ENCODE measurements at regions not wholly inside any gene's neighbourhood (a gene's known extent, or its start where the extent isn't known, plus 50 kb on each side); places are given as distances from the start of the nearest gene placed in this dataset.
"Not testable (repeated sequence)": the region's sequence is repeated elsewhere in the genome, so short reads cannot be mapped to it uniquely, and the experiment has no call there.

DNA sequence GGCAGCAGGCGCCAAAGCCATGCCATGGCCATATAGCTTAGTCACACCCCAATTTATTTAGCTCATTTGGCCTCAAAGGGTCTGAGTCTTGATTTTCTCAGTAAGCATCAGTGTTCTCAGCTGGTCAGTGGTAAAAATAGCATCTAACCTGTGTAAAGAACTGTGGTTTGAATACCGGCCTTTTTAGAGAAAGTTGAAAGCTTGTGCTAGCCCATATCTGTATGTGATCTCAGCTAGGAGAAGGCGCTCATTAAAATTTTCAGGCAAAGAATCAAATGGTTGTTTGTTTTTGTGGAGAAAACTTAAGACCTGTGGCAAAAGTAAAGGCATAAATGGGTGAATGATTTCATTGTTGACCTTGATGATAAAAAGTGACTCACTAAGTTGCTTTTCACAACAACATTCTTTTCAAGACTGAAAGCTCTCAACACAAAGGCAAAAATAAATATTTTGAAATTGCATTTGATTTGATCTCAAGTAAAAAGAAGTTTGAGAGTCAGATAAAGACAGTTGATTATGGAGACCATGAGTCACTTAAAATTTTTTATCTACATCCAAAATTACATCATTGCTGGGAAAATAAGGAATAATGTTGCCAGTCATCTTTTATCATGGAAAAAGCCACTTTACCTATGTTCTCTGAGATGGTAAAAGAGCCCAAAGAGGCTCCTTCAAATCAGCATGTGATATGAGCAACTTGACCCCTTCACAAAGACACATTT, 128.5 kb upstream of the RGS6 start:
- no peak overlapping the region for H3K9ac ChIP-seq (ENCODE audit: low read depth, low read length)
- H3K4me3 ChIP-seq (ENCODE audit: low read depth, low read length): no peak overlapping the region
- H3K27me3 ChIP-seq (ENCODE audit: control insufficient read depth, insufficient read depth, low read length): no peaks in the 10 kb centered on the region
- H3K9me3 ChIP-seq (ENCODE audit: control insufficient read depth, insufficient read depth, low read length): no peaks in the 10 kb centered on the region
- peaks cover 2% of the 10 kb centered on the region for H3K4me1 ChIP-seq (ENCODE audit: control insufficient read depth, insufficient read depth, low read length)
- no peaks in the 10 kb centered on the region for H3K36me3 ChIP-seq (ENCODE audit: control insufficient read depth, insufficient read depth, low read length)

DNA sequence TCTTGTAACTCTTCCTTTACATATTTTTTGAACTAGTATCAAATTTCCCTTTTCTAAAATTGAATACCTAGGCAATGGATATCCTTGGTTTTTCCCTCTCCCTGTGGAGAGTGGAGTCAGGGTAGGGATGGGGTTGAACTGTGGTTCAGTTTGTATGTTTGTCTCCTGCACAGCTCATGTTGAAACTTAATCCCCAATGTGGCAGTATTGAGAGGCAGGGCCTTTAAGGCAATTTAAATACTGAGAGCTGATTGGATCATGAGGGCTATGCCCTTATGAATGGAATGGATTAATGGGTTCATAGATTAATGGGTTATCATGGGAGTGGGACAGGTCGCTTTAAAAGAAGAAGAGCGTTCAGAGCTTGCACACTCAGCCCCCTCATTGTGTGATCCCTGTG, 127.2 kb upstream of the RGS6 start:
- Histone ChIP-seq H3K27me3 (ENCODE audit: control insufficient read depth, insufficient read depth, low read length) (no peaks in the 10 kb centered on the region), H3K9ac (ENCODE audit: low read depth, low read length) (no peak overlapping the region), H3K36me3 (ENCODE audit: control insufficient read depth, insufficient read depth, low read length) (no peaks in the 10 kb centered on the region), H3K4me1 (ENCODE audit: control insufficient read depth, insufficient read depth, low read length) (peaks cover 2% of the 10 kb centered on the region), H3K4me3 (ENCODE audit: low read depth, low read length) (no peak overlapping the region), H3K9me3 (ENCODE audit: control insufficient read depth, insufficient read depth, low read length) (no peaks in the 10 kb centered on the region)

DNA sequence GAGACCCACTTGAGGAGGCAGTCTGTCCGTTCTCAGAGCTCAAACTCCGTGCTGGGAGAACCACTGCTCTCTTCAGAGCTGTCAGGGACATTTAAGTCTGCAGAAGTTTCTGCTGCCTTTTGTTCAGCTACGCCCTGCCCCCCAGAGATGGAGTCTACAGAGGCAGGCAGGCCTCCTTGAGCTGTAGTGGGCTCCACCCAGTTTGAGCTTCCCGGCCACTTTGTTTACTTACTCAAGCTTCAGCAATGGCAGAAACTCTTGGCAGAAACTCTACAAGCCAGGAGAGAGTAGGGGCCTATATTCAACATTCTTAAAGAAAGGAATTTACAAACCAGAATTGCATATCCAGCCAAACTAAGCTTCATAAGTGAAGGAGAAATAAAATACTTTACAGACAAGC, 125.2 kb upstream of the RGS6 start:
- H3K27me3 ChIP-seq (ENCODE audit: control insufficient read depth, insufficient read depth, low read length); H3K36me3 ChIP-seq (ENCODE audit: control insufficient read depth, insufficient read depth, low read length); H3K4me1 ChIP-seq (ENCODE audit: control insufficient read depth, insufficient read depth, low read length); H3K4me3 ChIP-seq (ENCODE audit: low read depth, low read length); H3K9me3 ChIP-seq (ENCODE audit: control insufficient read depth, insufficient read depth, low read length); H3K9ac ChIP-seq (ENCODE audit: low read depth, low read length): not testable (repeated sequence)

DNA sequence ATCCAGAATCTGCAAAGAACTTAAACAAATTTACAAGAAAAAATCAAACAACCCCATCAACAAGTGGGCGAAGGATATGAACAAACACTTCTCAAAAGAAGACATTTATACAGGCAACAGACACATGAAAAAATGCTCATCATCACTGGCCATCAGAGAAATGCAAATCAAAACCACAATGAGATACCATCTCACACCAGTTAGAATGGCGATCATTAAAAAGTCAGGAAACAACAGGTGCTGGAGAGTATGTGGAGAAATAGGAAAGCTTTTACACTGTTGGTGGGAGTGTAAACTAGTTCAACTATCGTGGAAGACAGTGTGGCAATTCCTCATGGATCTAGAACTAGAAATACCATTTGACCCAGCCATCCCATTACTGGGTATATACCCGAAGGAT, 121.4 kb upstream of the RGS6 start:
- not testable (repeated sequence) for H3K36me3 ChIP-seq (ENCODE audit: control insufficient read depth, insufficient read depth, low read length)

DNA sequence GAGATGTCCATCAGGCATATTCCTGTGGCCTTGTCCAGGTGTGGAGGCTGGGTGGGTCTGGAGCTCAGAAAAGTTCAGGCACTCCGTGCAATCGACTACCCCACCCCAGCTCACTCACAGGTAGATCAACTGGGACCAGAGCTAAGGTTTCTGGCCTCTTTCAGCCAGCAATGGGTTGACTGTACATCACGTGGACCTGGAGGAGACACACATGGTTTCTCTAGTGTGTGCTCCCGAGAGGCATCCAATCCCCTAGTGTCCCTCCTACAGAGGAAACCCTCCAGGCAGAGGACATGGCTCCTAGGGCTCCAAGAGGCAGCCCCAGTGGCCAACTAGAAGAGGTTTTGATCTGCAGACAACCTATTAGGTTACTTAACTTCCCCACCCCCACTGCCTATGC, 119.5 kb upstream of the RGS6 start:
- H3K9ac ChIP-seq (ENCODE audit: low read depth, low read length): no peak overlapping the region
- no peaks in the 10 kb centered on the region for H3K4me1 ChIP-seq (ENCODE audit: control insufficient read depth, insufficient read depth, low read length)
- no peaks in the 10 kb centered on the region for H3K36me3 ChIP-seq (ENCODE audit: control insufficient read depth, insufficient read depth, low read length)
- H3K9me3 ChIP-seq (ENCODE audit: control insufficient read depth, insufficient read depth, low read length): no peaks in the 10 kb centered on the region
- H3K4me3 ChIP-seq (ENCODE audit: low read depth, low read length): no peak overlapping the region
- H3K27me3 ChIP-seq (ENCODE audit: control insufficient read depth, insufficient read depth, low read length): no peaks in the 10 kb centered on the region

More for the DNA sequence above, 121.4 kb upstream of the RGS6 start:
- H3K9ac ChIP-seq (ENCODE audit: low read depth, low read length); H3K4me1 ChIP-seq (ENCODE audit: control insufficient read depth, insufficient read depth, low read length); H3K27me3 ChIP-seq (ENCODE audit: control insufficient read depth, insufficient read depth, low read length); H3K9me3 ChIP-seq (ENCODE audit: control insufficient read depth, insufficient read depth, low read length); H3K4me3 ChIP-seq (ENCODE audit: low read depth, low read length): not testable (repeated sequence)

DNA sequence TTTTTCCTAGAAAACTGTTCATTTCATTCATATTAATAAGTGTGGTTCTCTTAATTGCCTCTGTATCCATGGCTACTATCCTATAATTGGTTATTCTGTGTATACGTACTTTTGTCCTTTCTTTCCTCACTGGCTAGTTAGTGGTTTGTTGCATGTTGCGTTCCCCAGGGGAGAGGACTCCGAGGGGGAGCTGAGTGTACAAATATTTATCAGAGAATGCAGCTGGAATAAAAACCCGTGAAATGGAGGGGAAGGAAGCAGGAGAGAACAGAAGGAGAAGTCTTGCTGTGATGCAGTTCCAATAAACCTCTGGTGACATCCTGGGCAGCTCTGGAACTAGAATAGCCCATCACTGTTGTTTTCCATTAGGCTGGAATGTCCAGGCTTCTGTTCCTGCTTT, 117.1 kb upstream of the RGS6 start:
- Histone ChIP-seq H3K4me3 (ENCODE audit: low read depth, low read length) (no peak overlapping the region), H3K9ac (ENCODE audit: low read depth, low read length) (no peak overlapping the region), H3K4me1 (ENCODE audit: control insufficient read depth, insufficient read depth, low read length) (no peaks in the 10 kb centered on the region), H3K9me3 (ENCODE audit: control insufficient read depth, insufficient read depth, low read length) (no peaks in the 10 kb centered on the region), H3K36me3 (ENCODE audit: control insufficient read depth, insufficient read depth, low read length) (no peaks in the 10 kb centered on the region), H3K27me3 (ENCODE audit: control insufficient read depth, insufficient read depth, low read length) (no peaks in the 10 kb centered on the region)

DNA sequence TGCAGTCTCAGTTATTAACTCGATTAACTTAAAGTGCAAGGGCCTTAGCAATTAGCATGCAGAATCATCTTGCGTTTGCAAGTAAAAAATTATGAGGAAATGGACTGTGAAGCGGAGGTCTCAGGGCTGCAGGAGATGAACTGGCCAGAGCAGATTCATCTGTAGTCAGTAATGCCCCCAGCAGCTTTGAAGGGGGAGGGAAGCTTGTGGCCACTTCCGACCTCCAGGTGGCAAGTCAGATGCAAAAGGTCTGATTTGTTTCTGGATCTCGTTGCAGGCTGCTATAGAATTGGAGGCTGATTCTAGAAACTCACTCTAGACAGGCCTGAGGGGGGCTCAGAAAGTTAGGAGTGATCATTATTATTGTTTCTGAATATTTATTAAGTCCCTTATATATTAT, 107.4 kb upstream of the RGS6 start:
- no peaks in the 10 kb centered on the region for H3K9me3 ChIP-seq (ENCODE audit: control insufficient read depth, insufficient read depth, low read length)
- no peak overlapping the region for H3K4me3 ChIP-seq (ENCODE audit: low read depth, low read length)
- no peaks in the 10 kb centered on the region for H3K27me3 ChIP-seq (ENCODE audit: control insufficient read depth, insufficient read depth, low read length)
- peaks cover 5% of the 10 kb centered on the region for H3K4me1 ChIP-seq (ENCODE audit: control insufficient read depth, insufficient read depth, low read length)
- H3K36me3 ChIP-seq (ENCODE audit: control insufficient read depth, insufficient read depth, low read length): no peaks in the 10 kb centered on the region
- no peak overlapping the region for H3K9ac ChIP-seq (ENCODE audit: low read depth, low read length)

DNA sequence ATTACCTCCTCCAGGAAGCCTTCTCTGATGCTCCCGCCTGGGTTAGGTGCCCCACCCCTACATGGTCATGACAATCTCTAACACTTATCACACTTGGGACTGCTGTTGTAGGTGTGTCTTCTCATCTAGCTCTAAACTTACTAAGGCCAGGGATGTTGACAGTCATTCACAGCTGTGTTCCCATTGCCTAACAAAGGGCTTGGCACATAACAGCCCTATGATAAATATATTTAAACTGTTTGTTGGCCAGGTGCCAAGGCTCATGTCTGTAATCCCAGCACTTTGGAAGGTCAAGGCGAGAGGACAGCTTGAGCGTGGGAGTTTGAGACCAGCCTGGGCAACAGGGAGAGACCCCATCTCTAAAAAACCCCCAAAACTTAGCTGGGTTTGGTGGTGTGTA, 98.8 kb upstream of the RGS6 start:
- Histone ChIP-seq H3K4me1 (ENCODE audit: control insufficient read depth, insufficient read depth, low read length) (no peaks in the 10 kb centered on the region), H3K27me3 (ENCODE audit: control insufficient read depth, insufficient read depth, low read length) (no peaks in the 10 kb centered on the region), H3K4me3 (ENCODE audit: low read depth, low read length) (no peak overlapping the region), H3K9ac (ENCODE audit: low read depth, low read length) (no peak overlapping the region), H3K36me3 (ENCODE audit: control insufficient read depth, insufficient read depth, low read length) (no peaks in the 10 kb centered on the region), H3K9me3 (ENCODE audit: control insufficient read depth, insufficient read depth, low read length) (no peaks in the 10 kb centered on the region)

DNA sequence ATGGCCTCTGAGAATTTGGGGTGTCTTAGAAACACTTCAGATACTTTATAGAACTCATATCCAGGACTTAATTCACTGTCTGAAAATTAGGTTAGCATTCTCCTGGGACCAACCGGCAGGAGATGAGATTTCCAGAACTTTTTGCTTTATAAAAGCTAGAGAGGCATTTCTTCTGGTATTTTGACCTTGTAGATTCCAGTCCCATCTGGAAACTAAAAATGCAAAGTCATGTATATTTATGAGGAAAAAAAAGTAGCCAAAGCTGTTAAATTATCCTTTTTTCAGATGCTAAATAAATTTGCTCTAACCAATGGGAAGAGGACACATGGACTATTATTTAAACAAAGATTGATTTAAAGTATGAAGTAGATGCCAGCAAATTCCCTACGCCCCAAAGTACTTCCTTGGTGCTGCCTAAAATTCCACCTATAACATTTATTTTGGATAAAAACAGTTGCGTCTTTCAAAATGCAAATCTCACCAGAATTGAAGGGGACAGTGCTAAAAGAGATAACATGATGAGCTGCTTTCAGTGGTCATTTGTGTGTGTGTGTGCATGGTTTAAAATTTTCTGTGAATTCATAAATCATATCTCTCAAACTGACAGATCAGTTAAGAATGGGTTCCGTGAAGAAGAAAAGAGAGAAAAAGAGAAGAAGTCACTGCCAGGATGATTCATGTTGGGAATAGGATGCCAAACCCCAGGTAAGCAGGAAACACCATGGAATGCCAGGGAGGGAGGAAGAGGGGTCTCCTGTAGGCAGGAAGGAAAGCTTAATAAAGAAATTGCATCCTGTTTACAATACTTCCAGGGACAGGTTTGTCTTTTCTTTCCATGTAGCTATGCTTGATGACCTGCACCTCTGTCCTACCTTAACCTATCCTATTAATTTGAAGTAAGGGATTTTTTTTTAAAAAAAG, 97.7 kb upstream of the RGS6 start:
- Histone ChIP-seq H3K4me1 (ENCODE audit: control insufficient read depth, insufficient read depth, low read length) (no peaks in the 10 kb centered on the region), H3K36me3 (ENCODE audit: control insufficient read depth, insufficient read depth, low read length) (no peaks in the 10 kb centered on the region), H3K27me3 (ENCODE audit: control insufficient read depth, insufficient read depth, low read length) (no peaks in the 10 kb centered on the region), H3K4me3 (ENCODE audit: low read depth, low read length) (no peak overlapping the region), H3K9me3 (ENCODE audit: control insufficient read depth, insufficient read depth, low read length) (no peaks in the 10 kb centered on the region), H3K9ac (ENCODE audit: low read depth, low read length) (no peak overlapping the region)

DNA sequence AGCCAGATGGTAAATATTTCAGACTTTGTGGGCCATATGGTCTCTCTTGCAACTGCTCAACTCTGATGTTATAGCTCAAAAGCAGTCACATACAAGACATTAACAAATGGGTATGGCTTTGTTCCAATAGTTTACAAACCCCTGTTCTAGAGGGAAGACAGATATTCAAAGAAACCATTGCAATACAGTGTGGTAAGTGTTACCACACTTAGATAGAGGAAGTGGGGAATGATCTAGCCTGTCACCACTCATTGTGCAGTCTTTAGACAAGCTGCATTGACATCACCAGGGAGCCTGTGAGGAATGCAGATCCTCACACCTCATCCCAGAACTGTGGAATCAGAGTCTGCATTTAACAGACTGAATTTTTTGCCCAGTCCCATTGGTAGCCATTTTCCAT, 80.0 kb upstream of the RGS6 start:
- Histone ChIP-seq H3K9ac (ENCODE audit: low read depth, low read length) (no peak overlapping the region), H3K4me1 (ENCODE audit: control insufficient read depth, insufficient read depth, low read length) (no peaks in the 10 kb centered on the region), H3K36me3 (ENCODE audit: control insufficient read depth, insufficient read depth, low read length) (no peaks in the 10 kb centered on the region), H3K27me3 (ENCODE audit: control insufficient read depth, insufficient read depth, low read length) (no peaks in the 10 kb centered on the region), H3K9me3 (ENCODE audit: control insufficient read depth, insufficient read depth, low read length) (no peaks in the 10 kb centered on the region), H3K4me3 (ENCODE audit: low read depth, low read length) (no peak overlapping the region)

DNA sequence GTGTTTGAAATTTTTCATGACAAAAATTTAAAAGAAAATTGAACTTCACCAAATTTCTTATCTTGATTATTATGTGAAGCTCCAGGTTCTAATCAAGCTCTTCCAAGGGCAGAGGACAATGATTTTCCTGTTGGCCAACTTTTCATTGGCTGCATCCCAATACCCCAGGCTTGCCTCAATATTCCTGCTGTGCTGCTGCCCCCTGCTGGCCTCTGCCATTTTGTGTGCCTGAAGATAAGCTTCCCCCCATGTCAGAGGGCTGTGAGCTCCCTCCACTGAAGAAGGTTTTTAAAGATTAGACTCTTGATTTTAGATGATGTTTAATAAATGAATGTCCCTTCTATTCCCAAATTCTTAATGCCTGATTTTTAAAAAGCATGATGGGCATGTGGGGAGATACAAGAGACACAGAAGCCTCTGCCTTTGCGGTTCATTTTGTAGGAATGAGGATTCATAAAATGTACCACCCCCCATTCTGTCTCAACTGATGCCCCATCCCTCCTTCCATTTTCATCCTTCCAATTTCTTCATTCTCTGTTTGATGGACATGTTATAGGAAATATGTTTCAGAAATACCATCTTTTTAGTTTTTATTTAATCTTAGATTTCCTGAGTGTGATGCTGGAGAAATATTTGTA, 76.7 kb upstream of the RGS6 start:
- no peak overlapping the region for H3K9ac ChIP-seq (ENCODE audit: low read depth, low read length)

More for the DNA sequence above, 76.7 kb upstream of the RGS6 start:
- Histone ChIP-seq H3K27me3 (ENCODE audit: control insufficient read depth, insufficient read depth, low read length) (no peaks in the 10 kb centered on the region), H3K4me3 (ENCODE audit: low read depth, low read length) (no peak overlapping the region), H3K4me1 (ENCODE audit: control insufficient read depth, insufficient read depth, low read length) (no peaks in the 10 kb centered on the region), H3K36me3 (ENCODE audit: control insufficient read depth, insufficient read depth, low read length) (no peaks in the 10 kb centered on the region), H3K9me3 (ENCODE audit: control insufficient read depth, insufficient read depth, low read length) (no peaks in the 10 kb centered on the region)
